ENCODE measurements at regions not wholly inside any gene's neighbourhood (a gene's known extent, or its start where the extent isn't known, plus 50 kb on each side); places are given as distances from the start of the nearest gene placed in this dataset.

GRCh38 chr2:3138621-3139020 is 239.0 kb downstream of the EIPR1 start:
- Histone ChIP-seq H3K4me2 (ENCODE audit: insufficient read depth, low read length) (no peak overlapping the region), H3K79me2 (ENCODE audit: insufficient read depth, low read length) (no peaks in the 10 kb centered on the region), H4K20me1 (ENCODE audit: insufficient read depth, low read length) (no peaks in the 10 kb centered on the region), H3K27ac (ENCODE audit: low read depth, low read length) (no peak overlapping the region), H3K27me3 (ENCODE audit: insufficient read depth, low read length) (no peaks in the 10 kb centered on the region), H3K4me1 (ENCODE audit: insufficient read depth, low read length) (no peaks in the 10 kb centered on the region), H2AFZ (ENCODE audit: low read length) (no peak overlapping the region), H3K36me3 (ENCODE audit: insufficient read depth, low read length) (no peaks in the 10 kb centered on the region), H3K9me3 (ENCODE audit: low read depth, low read length) (no peaks in the 10 kb centered on the region), H3K4me3 (ENCODE audit: insufficient read depth, low read length) (no peak overlapping the region)
- no peak for TF ChIP-seq CTCF (IDR thresholded peaks at IDR 0.05; ENCODE audit: extremely low read depth, low read depth, low read length)
- no peak for DNase-seq (ENCODE audit: insufficient read length, low spot score, missing footprints)

- no peak for DNase-seq (ENCODE audit: insufficient read length, low spot score, missing footprints)
- no peaks in the 10 kb centered on the region for H3K9me3 ChIP-seq (ENCODE audit: low read depth, low read length)
- no peaks in the 10 kb centered on the region for H4K20me1 ChIP-seq (ENCODE audit: insufficient read depth, low read length)
- no peak overlapping the region for H2AFZ ChIP-seq (ENCODE audit: low read length)
- no peak for TF ChIP-seq CTCF (IDR thresholded peaks at IDR 0.05; ENCODE audit: extremely low read depth, low read depth, low read length)
- no peak overlapping the region for H3K27ac ChIP-seq (ENCODE audit: low read depth, low read length)
- no peak overlapping the region for H3K4me3 ChIP-seq (ENCODE audit: insufficient read depth, low read length)
- no peaks in the 10 kb centered on the region for H3K27me3 ChIP-seq (ENCODE audit: insufficient read depth, low read length)
- no peaks in the 10 kb centered on the region for H3K79me2 ChIP-seq (ENCODE audit: insufficient read depth, low read length)
- no peaks in the 10 kb centered on the region for H3K36me3 ChIP-seq (ENCODE audit: insufficient read depth, low read length)
- H3K4me1 ChIP-seq (ENCODE audit: insufficient read depth, low read length): no peaks in the 10 kb centered on the region
- no peak overlapping the region for H3K4me2 ChIP-seq (ENCODE audit: insufficient read depth, low read length)
Measured at GRCh38 chr2:3137651-3138300, 239.8 kb downstream of the EIPR1 start.

GRCh38 chr2:3135676-3136075 is 241.9 kb downstream of the EIPR1 start:
- Histone ChIP-seq H4K20me1 (ENCODE audit: insufficient read depth, low read length) (no peaks in the 10 kb centered on the region), H3K9me3 (ENCODE audit: low read depth, low read length) (no peaks in the 10 kb centered on the region), H3K27ac (ENCODE audit: low read depth, low read length) (no peak overlapping the region), H3K36me3 (ENCODE audit: insufficient read depth, low read length) (no peaks in the 10 kb centered on the region), H3K27me3 (ENCODE audit: insufficient read depth, low read length) (no peaks in the 10 kb centered on the region), H3K4me2 (ENCODE audit: insufficient read depth, low read length) (no peak overlapping the region), H2AFZ (ENCODE audit: low read length) (no peak overlapping the region), H3K4me1 (ENCODE audit: insufficient read depth, low read length) (no peaks in the 10 kb centered on the region), H3K79me2 (ENCODE audit: insufficient read depth, low read length) (no peaks in the 10 kb centered on the region), H3K4me3 (ENCODE audit: insufficient read depth, low read length) (no peak overlapping the region)
- TF ChIP-seq CTCF (IDR thresholded peaks at IDR 0.05; ENCODE audit: extremely low read depth, low read depth, low read length): no peak
- no peak for DNase-seq (ENCODE audit: insufficient read length, low spot score, missing footprints)

GRCh38 chr2:3134026-3134571 is 243.5 kb downstream of the EIPR1 start:
- Histone ChIP-seq H4K20me1 (ENCODE audit: insufficient read depth, low read length) (no peaks in the 10 kb centered on the region), H3K36me3 (ENCODE audit: insufficient read depth, low read length) (no peaks in the 10 kb centered on the region), H3K4me2 (ENCODE audit: insufficient read depth, low read length) (no peak overlapping the region), H3K27me3 (ENCODE audit: insufficient read depth, low read length) (no peaks in the 10 kb centered on the region), H3K79me2 (ENCODE audit: insufficient read depth, low read length) (no peaks in the 10 kb centered on the region), H3K9me3 (ENCODE audit: low read depth, low read length) (no peaks in the 10 kb centered on the region), H2AFZ (ENCODE audit: low read length) (no peak overlapping the region), H3K27ac (ENCODE audit: low read depth, low read length) (no peak overlapping the region), H3K4me1 (ENCODE audit: insufficient read depth, low read length) (no peaks in the 10 kb centered on the region), H3K4me3 (ENCODE audit: insufficient read depth, low read length) (no peak overlapping the region)
- TF ChIP-seq CTCF (IDR thresholded peaks at IDR 0.05; ENCODE audit: extremely low read depth, low read depth, low read length): no peak
- no peak for DNase-seq (ENCODE audit: insufficient read length, low spot score, missing footprints)

All from osteoblast (primary cell).